IPS-15b (cell line): ENCODE measurements at regions not wholly inside any gene's neighbourhood (a gene's known extent, or its start where the extent isn't known, plus 50 kb on each side); places are given as distances from the start of the nearest gene placed in this dataset.
"Not testable (repeated sequence)": the region's sequence is repeated elsewhere in the genome, so short reads cannot be mapped to it uniquely, and the experiment has no call there.

Experiments
- H3K27me3 ChIP-seq: one replicate; pipeline ENCODE4 v1.6.1; 2013; ENCODE audit warnings: low read length; ENCODE audit not compliant: control insufficient read depth, insufficient read depth
- H3K36me3 ChIP-seq: one replicate; pipeline ENCODE4 v1.6.1; 2013; ENCODE audit warnings: low read length; ENCODE audit not compliant: control insufficient read depth, insufficient read depth
- H3K4me1 ChIP-seq: one replicate; pipeline ENCODE4 v1.6.1; 2013; ENCODE audit warnings: mild to moderate bottlenecking, low read length; ENCODE audit not compliant: control insufficient read depth, insufficient read depth
- H3K4me3 ChIP-seq: one replicate; pipeline ENCODE4 v1.5.1; 2013; ENCODE audit warnings: low read depth, low read length
- H3K9ac ChIP-seq: one replicate; pipeline ENCODE4 v1.6.1; 2013; ENCODE audit warnings: low read depth, mild to moderate bottlenecking, low read length
- H3K9me3 ChIP-seq: one replicate; pipeline ENCODE4 v1.6.1; 2013; ENCODE audit warnings: mild to moderate bottlenecking, low read length; ENCODE audit not compliant: control insufficient read depth, insufficient read depth

- H3K4me1 ChIP-seq, result no peaks in the 10 kb centered on the region
- no peaks in the 10 kb centered on the region for H3K27me3 ChIP-seq
- H3K4me3 ChIP-seq, result no peak overlapping the region
- no peak overlapping the region for H3K9ac ChIP-seq
- H3K36me3 ChIP-seq, result no peaks in the 10 kb centered on the region
- no peaks in the 10 kb centered on the region for H3K9me3 ChIP-seq
These were observed 812.8 kb downstream of the C12orf50 start for GRCh38 chr12:87216436-87216835.

- Histone ChIP-seq H3K9me3 (no peaks in the 10 kb centered on the region), H3K9ac (no peak overlapping the region), H3K4me1 (no peaks in the 10 kb centered on the region), H3K27me3 (no peaks in the 10 kb centered on the region), H3K4me3 (no peak overlapping the region), H3K36me3 (no peaks in the 10 kb centered on the region)
These were observed 827.0 kb downstream of the C12orf50 start for GRCh38 chr12:87202189-87202588.

- no peak overlapping the region for H3K9ac ChIP-seq
- H3K27me3 ChIP-seq, result no peaks in the 10 kb centered on the region
- no peak overlapping the region for H3K4me3 ChIP-seq
- no peaks in the 10 kb centered on the region for H3K9me3 ChIP-seq
- no peaks in the 10 kb centered on the region for H3K4me1 ChIP-seq
- H3K36me3 ChIP-seq, result no peaks in the 10 kb centered on the region
These were observed 827.6 kb downstream of the C12orf50 start for GRCh38 chr12:87201598-87201997.

- Histone ChIP-seq H3K9ac (no peak overlapping the region), H3K36me3 (no peaks in the 10 kb centered on the region), H3K4me1 (no peaks in the 10 kb centered on the region), H3K27me3 (no peaks in the 10 kb centered on the region), H3K9me3 (no peaks in the 10 kb centered on the region), H3K4me3 (no peak overlapping the region)
These were observed 828.8 kb downstream of the C12orf50 start for GRCh38 chr12:87200289-87200979.

GRCh38 chr12:87198181-87198580, 831.0 kb downstream of the C12orf50 start:
- Histone ChIP-seq H3K27me3 (no peaks in the 10 kb centered on the region), H3K9me3 (no peaks in the 10 kb centered on the region), H3K9ac (no peak overlapping the region), H3K36me3 (no peaks in the 10 kb centered on the region), H3K4me1 (no peaks in the 10 kb centered on the region), H3K4me3 (no peak overlapping the region)

- no peak overlapping the region for H3K9ac ChIP-seq
- H3K4me3 ChIP-seq, result no peak overlapping the region
- no peaks in the 10 kb centered on the region for H3K27me3 ChIP-seq
- no peaks in the 10 kb centered on the region for H3K36me3 ChIP-seq
- no peaks in the 10 kb centered on the region for H3K4me1 ChIP-seq
- H3K9me3 ChIP-seq, result no peaks in the 10 kb centered on the region
These were observed 832.9 kb downstream of the C12orf50 start for GRCh38 chr12:87196321-87196720.

GRCh38 chr12:87194389-87194788, 834.8 kb downstream of the C12orf50 start:
- not testable (repeated sequence) for H3K27me3 ChIP-seq, H3K9me3 ChIP-seq, H3K9ac ChIP-seq, H3K4me1 ChIP-seq, H3K36me3 ChIP-seq, H3K4me3 ChIP-seq

- no peaks in the 10 kb centered on the region for H3K27me3 ChIP-seq
- no peak overlapping the region for H3K4me3 ChIP-seq
- H3K36me3 ChIP-seq, result no peaks in the 10 kb centered on the region
- H3K4me1 ChIP-seq, result no peaks in the 10 kb centered on the region
- H3K9ac ChIP-seq, result no peak overlapping the region
- H3K9me3 ChIP-seq, result no peaks in the 10 kb centered on the region
These were observed 843.8 kb downstream of the C12orf50 start for GRCh38 chr12:87185367-87185766.

GRCh38 chr12:87182696-87183233, 846.4 kb downstream of the C12orf50 start:
- Histone ChIP-seq H3K27me3 (no peaks in the 10 kb centered on the region), H3K9ac (no peak overlapping the region), H3K36me3 (no peaks in the 10 kb centered on the region), H3K4me1 (no peaks in the 10 kb centered on the region), H3K4me3 (no peak overlapping the region), H3K9me3 (no peaks in the 10 kb centered on the region)

- H3K4me3 ChIP-seq, result no peak overlapping the region
- H3K9ac ChIP-seq, result no peak overlapping the region
- no peaks in the 10 kb centered on the region for H3K27me3 ChIP-seq
- H3K36me3 ChIP-seq, result no peaks in the 10 kb centered on the region
- H3K4me1 ChIP-seq, result no peaks in the 10 kb centered on the region
- peaks cover 2% of the 10 kb centered on the region for H3K9me3 ChIP-seq
These were observed 857.8 kb downstream of the C12orf50 start for GRCh38 chr12:87171356-87171755.

GRCh38 chr12:87169010-87169409, 860.2 kb downstream of the C12orf50 start:
- no peak overlapping the region for H3K4me3 ChIP-seq
- H3K36me3 ChIP-seq, result no peaks in the 10 kb centered on the region
- H3K27me3 ChIP-seq, result no peaks in the 10 kb centered on the region
- peaks cover 16% of the 10 kb centered on the region for H3K9me3 ChIP-seq
- no peaks in the 10 kb centered on the region for H3K4me1 ChIP-seq
- no peak overlapping the region for H3K9ac ChIP-seq

GRCh38 chr12:87165733-87166375, 863.3 kb downstream of the C12orf50 start:
- no peaks in the 10 kb centered on the region for H3K4me1 ChIP-seq
- H3K9ac ChIP-seq, result no peak overlapping the region
- H3K27me3 ChIP-seq, result no peaks in the 10 kb centered on the region
- no peak overlapping the region for H3K4me3 ChIP-seq
- peaks cover 16% of the 10 kb centered on the region for H3K9me3 ChIP-seq
- H3K36me3 ChIP-seq, result no peaks in the 10 kb centered on the region
